GM19023 (cell line): ENCODE measurements at regions not wholly inside any gene's neighbourhood (a gene's known extent, or its start where the extent isn't known, plus 50 kb on each side); places are given as distances from the start of the nearest gene placed in this dataset.

ENCODE experiments used
- ATAC-seq: cut with Tn5 transposase; IDR thresholded peaks from one replicate; pipeline ENCODE4 v1.9.1; 2021; ENCODE audit warnings: mild to moderate bottlenecking, moderate library complexity; ENCODE audit not compliant: unreplicated experiment

DNA sequence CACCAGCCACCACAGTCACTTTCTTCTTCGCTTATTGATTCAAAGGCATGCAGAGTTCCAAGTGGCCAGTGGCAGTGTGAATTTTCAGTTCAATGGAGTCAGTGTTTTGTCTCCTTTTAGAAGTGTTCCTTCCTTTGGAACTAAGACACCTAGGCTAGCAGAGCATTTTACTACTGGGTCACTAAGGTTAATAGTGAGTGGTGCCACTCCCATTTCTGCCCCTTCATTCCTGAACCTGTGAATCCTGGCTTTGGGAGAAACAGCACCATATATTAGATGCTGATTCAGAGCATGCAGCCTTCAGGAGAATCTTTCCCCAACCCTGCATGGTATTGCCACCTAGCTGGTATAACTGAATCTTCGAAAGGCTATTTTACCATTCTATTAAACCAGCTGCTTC is 312.7 kb downstream of the HRH4 start:
- no peak for ATAC-seq

DNA sequence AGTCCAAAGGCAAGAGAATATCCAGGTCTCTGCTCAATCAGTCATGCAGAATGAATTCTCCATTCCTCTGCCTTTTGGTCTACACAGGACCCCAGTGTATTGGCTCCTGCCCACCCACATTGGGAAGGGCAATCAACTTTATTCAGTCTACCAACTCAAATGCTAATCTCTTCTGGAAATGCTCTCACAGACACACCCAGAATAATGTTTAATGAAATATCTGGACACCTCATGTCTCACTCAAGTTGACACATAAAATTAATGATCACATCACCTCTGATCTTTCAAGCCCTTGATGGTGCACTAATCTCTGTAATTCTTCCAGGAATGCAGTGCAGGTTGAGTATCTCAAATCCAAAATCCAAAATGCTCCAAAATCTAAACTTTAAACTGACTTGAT is 315.6 kb downstream of the HRH4 start:
- no peak for ATAC-seq

DNA sequence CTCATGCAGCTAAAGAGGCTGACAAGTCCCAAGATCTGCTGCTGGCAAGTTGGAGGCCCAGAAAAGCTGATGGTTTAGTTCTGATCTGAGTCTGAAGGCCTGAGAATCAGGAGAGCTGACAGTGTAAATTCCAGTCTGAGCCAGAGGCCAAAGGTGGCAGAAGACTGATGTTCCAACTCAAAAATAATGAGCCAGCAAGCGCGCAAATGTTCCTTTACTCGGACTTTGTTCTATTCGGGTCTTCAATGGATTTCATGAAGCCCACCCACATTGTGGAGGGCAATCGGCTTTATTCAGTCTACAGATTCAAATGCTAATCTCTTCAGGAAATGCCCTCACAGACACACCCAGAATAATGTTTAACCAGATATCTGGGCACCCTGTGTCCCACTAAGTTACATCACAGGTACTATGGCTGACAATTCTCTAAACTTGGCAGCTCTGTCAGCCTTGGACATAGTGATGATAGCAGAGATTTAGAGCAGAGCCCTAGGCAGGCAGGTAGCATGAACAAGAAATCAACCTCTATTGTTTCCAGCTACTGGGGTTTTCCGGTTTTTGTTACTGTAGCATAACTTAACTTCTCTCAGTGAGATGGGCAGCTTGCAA is 318.5 kb downstream of the HRH4 start:
- ATAC-seq, result no peak

DNA sequence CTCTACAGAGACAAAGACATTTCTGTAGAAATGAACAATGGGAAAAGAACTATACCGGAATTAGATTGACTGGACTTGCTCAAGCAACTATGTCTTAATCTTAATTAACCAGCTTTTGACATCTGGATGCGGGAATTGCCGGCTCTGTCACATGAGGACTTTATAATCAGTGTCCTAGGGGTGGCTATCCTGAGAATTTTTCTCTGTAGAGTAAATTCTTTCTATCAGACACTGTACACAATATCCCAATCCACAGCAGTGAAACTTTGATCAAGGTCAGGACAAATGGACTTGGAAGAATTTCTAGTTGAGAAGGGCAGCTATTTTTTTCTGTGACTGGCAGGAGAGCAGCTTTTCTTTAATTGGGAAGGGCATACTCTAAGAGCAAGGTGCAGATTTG is 322.1 kb downstream of the HRH4 start:
- no peak for ATAC-seq

DNA sequence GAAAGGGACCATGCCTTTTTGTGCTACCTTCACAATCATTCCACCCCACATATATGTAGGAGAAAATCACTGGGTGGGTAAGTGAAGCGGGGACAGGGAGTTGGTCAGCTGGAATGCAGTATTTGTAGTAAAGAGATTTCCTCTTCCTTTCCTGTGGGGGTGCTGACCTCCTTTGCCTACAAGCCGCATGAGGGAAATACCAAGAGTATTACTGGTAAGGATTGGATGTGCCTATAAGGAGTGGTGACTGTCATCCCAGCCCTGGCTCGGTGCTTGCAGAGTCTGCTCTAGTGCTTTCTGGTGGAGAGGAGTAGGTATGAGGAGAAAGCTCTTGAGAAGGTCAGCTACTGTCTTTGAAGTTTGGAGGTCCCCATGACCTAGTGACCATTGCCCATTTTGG is 324.6 kb downstream of the HRH4 start:
- ATAC-seq, result no peak

DNA sequence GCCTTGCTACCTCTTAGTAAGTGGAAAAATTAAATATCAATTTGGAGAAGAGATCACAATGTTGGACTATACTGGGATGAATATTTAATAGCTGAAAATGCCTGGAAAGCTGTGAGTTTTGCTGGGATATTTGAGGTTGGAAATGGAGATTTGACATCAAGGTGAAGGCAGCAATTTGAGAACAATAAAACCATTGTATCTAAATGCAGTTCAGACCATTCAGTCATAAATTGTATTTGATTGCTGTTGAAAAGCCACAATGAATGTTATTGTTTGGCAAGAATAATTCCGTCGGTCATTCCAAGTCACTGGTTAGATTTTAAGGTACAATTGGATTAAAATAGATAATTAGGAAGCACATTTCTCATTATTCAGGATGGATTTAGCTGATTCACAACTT is 325.6 kb downstream of the HRH4 start:
- ATAC-seq, result no peak

DNA sequence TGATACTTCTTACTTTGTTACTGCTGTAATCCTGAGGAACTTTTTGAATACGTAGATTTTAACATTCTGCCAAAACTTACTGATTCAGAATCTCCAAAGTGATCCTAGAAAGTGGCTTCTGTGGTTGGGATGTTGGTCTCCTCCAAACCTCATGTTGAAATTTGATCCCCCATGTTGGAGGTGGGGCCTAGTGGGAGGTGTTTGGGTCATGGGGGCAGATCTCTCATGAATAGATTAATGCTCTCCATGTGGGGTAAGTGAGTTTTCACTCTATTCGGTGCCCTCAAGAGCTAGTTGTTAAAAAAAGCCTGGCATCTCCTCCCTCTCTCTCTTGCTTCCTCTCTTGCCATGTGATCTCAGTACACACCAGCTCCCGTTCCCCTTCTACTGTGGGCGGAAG is 329.9 kb downstream of the HRH4 start:
- no peak for ATAC-seq

DNA sequence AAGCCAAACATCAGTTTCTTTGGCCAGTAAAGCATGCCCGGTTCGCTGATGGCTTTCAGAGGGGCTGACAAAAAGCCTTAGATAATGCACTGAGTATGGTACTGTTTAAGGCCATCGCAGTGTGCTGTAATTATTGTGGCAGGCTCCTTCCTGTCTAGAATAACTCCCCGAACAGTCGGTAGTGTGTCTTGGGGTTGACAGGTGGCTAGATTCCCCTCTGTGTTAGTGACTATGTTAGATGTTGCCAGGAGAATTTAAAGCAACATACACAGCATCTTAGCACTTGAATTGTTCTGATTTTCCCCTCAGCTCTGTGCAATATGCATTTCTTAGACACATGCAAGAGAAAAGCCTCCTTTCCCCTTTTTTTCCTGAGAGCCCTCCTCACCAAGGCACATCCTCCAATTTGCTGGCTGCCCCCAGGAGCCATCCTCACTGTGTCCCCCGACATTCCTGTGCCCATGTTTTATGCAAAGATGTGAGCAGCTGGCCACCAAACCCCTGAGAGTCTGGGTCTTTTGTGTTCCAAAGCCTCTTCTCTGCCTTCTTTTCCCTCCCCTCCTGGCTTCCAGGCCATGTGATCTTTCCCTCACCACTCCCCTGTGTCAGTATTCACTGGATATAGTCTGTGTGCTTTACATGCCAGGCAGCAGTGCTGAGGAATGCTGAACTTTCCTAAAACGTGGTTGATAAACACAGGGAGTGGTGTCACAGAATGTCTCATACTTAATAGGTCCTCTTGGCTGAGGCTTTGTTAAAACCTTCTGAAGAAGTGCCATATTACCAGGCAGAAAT is 331.5 kb downstream of the HRH4 start:
- ATAC-seq, result no peak

DNA sequence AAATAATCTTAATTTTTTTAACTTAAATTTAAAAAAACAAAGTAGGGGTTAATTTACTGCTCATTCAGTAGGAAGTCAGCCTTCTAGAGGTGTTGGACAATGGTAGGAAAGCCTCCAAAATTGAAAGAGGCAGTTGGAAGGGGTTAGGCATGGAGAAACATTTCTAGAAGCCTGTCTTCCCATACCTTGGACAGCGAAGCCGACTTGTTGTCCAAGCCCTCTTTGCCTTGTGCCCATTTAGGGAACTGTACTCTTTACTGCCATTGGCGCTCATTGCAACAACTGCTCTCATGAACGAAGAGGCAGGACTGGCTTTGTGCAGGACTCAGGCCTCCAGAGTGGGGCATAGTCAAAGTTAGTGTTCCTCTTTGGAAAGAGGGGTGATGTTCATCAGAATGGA is 333.3 kb downstream of the HRH4 start:
- no peak for ATAC-seq

DNA sequence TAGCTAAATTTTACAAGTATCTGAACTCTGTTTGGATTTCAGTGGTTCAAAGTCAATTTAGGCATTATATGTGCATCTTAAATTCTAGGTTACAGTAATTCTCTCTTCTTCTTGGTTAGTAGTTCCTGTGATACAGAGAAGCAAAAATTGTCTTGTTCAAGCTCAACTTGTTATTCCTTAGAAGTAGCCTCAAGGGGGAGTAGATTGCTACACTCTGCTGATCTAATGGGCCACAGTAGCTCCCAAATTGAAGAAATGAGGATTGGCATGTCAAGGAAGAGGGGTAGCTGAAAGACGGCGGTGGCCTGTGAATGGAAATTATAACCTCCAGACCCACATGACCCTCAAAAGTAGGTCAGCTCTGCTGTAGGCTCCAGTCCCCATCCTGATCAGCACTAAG is 334.7 kb downstream of the HRH4 start:
- no peak for ATAC-seq

DNA sequence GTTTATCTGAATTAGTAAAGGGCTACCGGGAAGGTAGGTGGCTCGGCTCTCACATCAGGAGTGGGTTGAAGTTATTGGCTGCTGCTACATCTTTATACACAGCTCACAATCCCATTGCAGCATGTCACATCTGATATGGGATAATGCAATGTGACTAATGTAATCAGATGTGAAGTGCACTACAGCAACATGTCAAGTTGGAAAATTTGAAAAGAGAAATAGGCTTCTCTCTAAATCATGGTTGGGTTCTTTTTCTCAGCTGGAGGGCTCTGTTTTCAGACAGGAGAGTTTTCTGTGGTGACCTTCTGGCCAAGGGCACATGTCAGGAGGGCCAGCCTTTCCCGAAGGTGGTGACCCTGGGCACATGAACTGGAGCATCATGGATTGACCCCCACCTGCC is 337.5 kb downstream of the HRH4 start:
- ATAC-seq, result no peak

DNA sequence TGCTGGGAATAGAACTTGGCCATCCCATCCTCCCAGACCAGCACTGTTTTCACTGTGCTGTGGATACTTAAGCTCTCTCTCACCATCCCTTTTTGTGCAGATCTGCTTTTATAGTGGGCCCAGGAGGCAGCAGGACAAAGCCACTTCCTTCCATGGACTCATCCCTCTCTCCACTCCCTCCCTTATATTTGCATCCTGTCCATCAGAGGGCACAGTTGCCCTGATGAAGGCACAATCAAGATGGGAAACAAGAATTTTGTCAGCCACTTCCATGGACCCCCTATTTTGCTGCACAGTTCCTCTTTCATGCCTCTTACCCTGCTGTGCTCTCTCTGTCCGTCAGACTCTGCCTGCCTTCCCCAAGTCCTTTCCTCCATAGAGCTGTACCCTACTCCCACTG is 338.7 kb downstream of the HRH4 start:
- ATAC-seq, result no peak

DNA sequence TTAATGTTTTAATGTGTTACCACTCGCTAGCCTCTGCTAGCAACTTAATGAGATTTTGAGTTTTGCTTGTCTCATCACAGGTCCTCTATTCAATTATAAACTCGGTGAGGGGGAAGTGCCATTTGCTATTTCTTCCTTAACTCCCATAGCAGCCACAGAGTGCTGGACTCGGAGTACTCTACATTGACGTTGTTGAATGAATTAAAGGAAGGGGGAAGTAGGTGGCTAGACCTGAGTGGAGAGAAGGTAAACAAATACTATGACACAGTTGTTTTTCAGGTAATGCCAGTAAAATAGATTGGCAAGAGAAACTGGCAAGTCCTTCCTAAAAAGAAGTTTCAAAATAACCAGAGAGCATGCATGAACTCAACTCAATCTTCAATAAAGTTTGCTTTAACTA is 339.3 kb downstream of the HRH4 start:
- no peak for ATAC-seq

DNA sequence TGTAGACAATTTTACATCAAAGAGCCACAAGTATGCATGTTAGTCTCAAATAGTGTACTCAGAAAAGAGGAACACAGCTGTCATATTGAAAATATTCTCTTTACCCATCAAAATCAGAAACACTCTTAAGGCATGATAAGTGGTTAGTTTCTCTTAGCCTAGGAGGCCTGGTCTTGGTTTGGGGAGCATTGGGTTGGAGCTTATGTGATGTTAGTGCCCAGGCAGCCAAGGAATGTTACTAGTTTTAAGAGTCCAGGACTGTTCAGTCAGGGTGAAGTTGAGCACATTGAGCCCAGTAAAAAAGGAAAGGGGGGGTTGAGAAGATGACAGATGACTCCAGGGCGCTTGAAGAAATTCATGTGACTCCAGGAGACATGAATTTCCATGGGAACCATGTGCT is 340.6 kb downstream of the HRH4 start:
- ATAC-seq, result no peak

DNA sequence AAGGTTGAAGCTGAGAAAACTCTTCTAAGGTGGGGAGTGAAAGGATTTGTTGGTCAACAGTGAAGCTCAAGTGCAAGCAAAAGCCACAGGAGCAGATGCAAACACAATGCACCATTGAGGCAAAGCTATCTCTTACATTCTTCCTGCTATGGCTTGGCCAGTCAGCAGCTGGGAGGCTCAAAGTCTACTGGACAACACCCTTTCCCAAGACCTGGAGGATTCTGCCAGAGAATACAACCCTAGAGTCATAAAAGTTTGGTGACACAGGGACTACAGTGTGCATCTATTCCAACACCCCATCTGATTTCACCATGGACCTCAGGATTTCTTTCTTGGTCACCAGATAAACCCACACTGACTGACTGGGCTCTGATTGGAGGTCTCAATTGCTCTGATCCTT is 342.0 kb downstream of the HRH4 start:
- ATAC-seq, result no peak

DNA sequence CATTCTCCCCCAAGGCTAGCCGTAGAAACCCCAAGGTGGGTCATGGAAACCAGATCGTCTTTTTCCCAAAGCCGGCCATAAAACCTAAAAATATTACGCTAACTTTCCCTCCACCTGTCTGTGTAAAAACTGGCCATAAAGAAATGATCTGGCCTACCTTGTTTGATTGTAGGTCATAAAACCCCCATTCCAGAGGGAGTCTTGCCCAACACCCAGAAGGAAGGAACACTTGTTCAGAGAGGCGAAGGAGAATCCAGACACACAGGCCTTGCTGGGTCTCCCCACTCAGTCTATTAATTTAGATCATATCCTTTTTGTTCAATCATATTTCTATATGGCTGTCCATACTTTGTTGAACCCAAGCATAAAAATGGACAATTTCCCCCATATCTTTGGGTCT is 344.7 kb downstream of the HRH4 start:
- no peak for ATAC-seq

DNA sequence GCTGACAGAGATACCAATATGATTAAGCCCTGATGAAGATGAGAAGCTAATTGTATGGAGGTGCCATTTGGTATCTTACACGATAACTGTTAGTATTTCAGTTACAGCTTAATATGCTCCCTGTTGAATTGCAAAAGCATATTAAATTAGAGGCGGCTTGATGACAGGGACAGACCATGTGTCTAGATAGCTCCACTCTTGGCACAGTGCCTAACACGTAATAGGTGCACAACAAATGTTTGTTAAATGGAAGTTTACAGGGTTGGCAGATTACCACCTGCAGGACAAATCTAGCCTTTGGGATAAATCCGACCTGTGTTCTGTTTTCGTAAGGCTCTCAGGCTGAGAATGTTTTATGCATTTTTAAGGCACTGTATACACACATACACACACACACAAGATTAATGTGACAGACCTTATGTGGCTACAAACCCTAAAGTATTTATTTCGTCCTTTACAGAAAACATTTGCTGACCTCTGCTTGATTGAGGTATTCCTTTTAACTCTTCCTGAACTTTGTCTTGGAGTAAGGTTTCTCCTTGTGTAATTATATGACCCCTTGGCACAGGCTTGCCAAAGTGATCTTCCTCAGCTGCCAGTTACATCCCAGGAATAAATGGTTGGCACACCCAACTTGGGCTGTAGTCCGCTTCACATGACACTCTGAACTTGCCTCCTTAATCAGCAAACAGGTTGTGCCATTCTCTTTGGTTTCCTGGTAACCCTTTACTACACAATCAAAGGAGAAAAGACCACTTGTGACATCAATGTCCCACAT is 348.9 kb downstream of the HRH4 start:
- no peak for ATAC-seq

DNA sequence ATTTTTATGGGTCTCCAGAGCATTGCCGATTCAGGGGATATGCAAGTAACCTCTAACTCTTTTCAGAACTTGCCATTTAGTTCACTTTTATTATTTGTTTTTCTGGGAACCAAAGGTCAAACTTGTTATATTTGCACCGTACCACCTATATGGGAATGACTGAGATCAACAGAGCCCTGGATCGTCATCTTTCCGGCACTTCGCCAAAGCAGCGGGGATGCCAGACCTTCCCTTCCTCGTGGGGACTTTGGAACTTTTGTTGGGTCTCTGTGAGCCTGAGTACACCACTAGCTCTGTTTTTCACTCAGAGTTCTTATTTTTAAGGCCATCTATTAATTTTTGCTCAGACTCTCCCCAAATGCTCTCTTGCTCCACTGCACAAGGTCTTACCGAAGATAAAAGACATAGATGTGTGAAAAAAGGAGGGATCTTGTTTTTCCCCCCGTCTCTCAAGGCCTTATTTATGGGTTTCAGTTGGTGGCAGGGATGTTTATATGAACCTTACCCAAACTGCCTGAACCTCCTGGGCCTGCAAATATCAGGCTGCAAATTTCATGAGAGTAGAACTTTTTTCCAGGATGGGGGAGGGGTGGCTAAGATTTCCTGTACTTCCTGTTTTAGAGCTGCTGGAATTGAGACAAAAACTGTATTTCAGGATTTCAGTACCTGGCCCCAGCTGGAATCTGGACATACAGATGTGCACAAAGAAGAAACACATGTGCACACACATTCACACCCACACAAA is 350.3 kb downstream of the HRH4 start:
- ATAC-seq, result no peak

DNA sequence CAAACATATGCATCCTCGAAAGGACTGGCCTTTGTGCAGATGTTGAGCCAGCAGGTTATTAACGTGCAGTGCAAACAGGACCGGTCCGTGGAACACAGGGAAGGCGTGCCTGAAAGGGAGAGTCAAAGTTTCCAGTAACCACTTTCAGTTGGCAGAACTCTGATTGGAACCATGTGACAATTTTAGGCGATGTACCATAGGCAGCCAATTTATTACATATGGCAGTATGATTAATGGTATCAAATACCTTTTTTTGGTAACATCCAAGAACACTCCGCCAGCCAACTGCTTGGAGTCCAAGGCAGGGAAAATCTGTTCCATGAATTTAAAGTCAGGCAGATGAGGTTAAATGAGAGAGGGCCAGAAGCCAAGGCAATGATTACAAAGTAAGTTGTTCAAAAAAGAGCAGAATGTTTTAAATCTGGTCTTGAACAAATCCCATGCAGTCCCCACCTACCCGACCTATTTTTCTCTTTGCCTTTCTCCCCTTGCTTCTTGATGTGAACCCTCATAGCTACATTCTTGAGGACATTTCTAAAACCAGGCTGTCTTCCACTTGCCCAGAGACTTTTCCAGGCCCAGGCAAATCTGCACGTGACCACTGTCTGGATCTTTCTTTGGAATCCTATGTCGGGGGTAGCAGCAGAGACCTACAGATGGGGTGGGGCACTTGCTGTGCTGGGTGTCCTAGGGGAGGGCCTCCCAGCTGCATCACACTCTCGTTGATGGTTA is 351.7 kb downstream of the HRH4 start:
- ATAC-seq, result no peak

DNA sequence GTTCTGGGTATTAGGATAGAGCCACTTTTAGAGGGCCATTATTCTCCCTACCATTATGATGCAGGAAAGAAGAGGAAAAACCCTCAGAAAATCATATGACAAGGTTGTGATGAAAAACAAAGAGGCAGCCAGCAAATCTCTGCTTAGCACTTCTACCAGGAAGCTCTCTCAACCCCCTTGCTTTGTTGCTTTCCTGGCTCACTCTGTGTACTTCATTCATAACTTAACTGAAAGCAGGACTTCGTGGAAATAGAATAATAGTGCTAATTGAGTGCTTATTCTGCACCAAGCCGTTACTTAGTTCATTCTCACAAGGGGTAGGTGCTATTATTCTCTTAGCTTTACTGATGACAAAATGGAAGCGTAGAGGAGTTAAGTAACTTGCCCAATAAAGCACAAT is 354.1 kb downstream of the HRH4 start:
- no peak for ATAC-seq

DNA sequence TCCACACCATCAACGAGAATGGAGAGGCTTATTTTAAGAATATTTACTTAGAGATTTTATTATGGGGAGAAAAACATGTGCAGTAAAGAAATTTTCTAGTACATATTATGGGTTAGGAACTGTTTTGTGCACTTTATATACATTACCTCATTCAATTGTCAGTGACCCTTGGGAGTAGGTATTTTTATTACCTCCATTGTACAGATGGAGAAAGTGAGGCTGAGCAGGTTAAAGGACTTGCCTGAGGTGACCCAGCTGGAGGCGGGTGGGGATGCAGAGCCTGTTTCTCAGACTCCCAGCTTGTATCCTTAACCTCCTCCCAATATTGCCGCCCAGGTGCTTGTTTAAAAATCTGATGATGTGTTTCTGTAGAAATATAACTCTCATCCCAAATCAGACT is 356.7 kb downstream of the HRH4 start:
- ATAC-seq, result no peak
